OCI-LY3 (cell line): ENCODE measurements at regions not wholly inside any gene's neighbourhood (a gene's known extent, or its start where the extent isn't known, plus 50 kb on each side); places are given as distances from the start of the nearest gene placed in this dataset.

Experiments used
- H2AFZ ChIP-seq: fragments of 200-600, 300-600 bp; shearing (Covaris generic); 2 replicates; pipeline ENCODE4 v1.6.0; 2014; ENCODE audit warnings: antibody characterized with exemption, low read depth, low read length
- H3K27ac ChIP-seq: fragments of 200-600, 300-600 bp; sonication (generic); 2 replicates; pipeline ENCODE4 v1.5.1; 2014; ENCODE audit warnings: mild to moderate bottlenecking, low read length, moderate library complexity, mixed read lengths
- H3K27me3 ChIP-seq: fragments of 200-600, 300-600 bp; sonication (generic); 2 replicates; pipeline ENCODE4 v1.6.1; 2014; ENCODE audit warnings: low read depth, low read length, mixed read lengths
- H3K36me3 ChIP-seq: fragments of 200-600, 300-600 bp; sonication (generic); replicated peaks from 2 replicates; pipeline ENCODE3; 2014; ENCODE audit warnings: low read depth, low read length, mixed read lengths
- H3K4me1 ChIP-seq: fragments of 300-600, 200-600 bp; sonication (generic); 2 replicates; pipeline ENCODE4 v1.6.1; 2014; ENCODE audit warnings: low read length, mixed read lengths
- H3K4me2 ChIP-seq: fragments of 200-600, 300-600 bp; sonication (generic); 2 replicates; pipeline ENCODE4 v1.6.1; 2014; ENCODE audit warnings: low read length, mixed read lengths
- H3K4me3 ChIP-seq: fragments of 300-600, 200-600 bp; sonication (generic); 2 replicates; pipeline ENCODE4 v1.5.1; 2014; ENCODE audit warnings: antibody characterized with exemption, mild to moderate bottlenecking, low read length, moderate library complexity
- H3K79me2 ChIP-seq: fragments of 300-600, 200-600 bp; shearing (Covaris generic); 2 replicates; pipeline ENCODE4 v1.6.1; 2014; ENCODE audit warnings: mild to moderate bottlenecking, low read length, mixed read lengths
- H3K9ac ChIP-seq: fragments of 300-600, 200-600 bp; shearing (Covaris generic); 2 replicates; pipeline ENCODE4 v1.6.0; 2014; ENCODE audit warnings: mild to moderate bottlenecking, low read length, moderate library complexity
- H3K9me3 ChIP-seq: fragments of 200-600, 300-600 bp; shearing (Covaris generic); 2 replicates; pipeline ENCODE4 v1.6.1; 2014; ENCODE audit warnings: low read length, mixed read lengths; ENCODE audit not compliant: insufficient read depth
- H4K20me1 ChIP-seq: fragments of 200-600, 300-600 bp; sonication (generic); 2 replicates; pipeline ENCODE4 v1.6.1; 2016; ENCODE audit warnings: low read length, mixed read lengths; ENCODE audit not compliant: insufficient read depth
- EZH2phosphoT487 ChIP-seq: fragments of 200-600 bp; shearing (Covaris generic); IDR thresholded peaks from 2 replicates; pipeline ENCODE4 v1.6.1; 2018; ENCODE audit warnings: antibody characterized with exemption, mixed run types, low read depth
- TF ChIP-seq, protein P1 (sequence below): fragments of 200-600, 300-600 bp; sonication (generic); IDR thresholded peaks from 2 replicates; pipeline ENCODE4 v1.5.1; 2014; ENCODE audit warnings: antibody characterized with exemption, low read length, low read depth

DNA sequence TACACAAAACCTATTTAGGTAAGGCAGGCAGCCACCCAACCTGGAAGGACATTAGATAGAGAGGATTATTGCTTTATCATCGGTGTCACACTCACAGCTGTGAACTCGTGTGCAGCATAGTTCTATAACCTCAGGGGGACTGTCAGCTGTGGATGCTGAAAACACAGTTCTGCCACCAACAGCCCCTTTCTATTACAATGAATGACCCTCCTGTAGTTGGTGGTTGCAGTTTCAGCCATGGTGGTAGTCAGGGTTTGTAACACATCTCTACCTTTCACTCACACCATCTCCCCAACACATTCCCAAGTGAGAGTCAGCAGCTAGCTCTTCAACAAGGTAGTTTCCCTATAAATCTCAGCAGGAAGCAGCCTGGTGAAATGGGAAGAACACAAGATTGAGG lies 136.8 kb downstream of the ZC3H11B start:
- H3K4me2 ChIP-seq = no peak overlapping the region

DNA sequence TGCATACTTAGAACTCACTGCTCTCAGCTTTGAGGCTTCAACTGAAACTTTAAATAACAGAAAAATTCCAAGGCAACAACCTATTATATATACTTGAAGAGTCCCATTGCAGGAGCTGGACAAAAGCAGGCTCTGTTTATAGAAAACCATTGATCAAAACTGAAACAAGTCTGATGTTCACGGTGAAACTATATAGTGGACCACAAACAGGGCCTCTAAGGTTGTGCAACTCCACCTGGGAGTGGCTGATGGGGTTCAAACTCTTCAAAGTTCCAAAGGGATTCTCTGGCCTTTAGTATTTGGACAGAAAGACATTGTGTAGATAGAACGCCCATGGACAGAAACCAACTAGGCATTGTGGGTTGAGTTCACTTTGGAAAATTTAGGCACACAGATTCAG lies 140.3 kb downstream of the ZC3H11B start:
- no peaks in the 10 kb centered on the region for H3K27me3 ChIP-seq
- no peaks in the 10 kb centered on the region for H3K79me2 ChIP-seq
- H3K4me3 ChIP-seq = no peak overlapping the region
- TF ChIP-seq EZH2phosphoT487 = no peak
- TF ChIP-seq, protein P1, sequence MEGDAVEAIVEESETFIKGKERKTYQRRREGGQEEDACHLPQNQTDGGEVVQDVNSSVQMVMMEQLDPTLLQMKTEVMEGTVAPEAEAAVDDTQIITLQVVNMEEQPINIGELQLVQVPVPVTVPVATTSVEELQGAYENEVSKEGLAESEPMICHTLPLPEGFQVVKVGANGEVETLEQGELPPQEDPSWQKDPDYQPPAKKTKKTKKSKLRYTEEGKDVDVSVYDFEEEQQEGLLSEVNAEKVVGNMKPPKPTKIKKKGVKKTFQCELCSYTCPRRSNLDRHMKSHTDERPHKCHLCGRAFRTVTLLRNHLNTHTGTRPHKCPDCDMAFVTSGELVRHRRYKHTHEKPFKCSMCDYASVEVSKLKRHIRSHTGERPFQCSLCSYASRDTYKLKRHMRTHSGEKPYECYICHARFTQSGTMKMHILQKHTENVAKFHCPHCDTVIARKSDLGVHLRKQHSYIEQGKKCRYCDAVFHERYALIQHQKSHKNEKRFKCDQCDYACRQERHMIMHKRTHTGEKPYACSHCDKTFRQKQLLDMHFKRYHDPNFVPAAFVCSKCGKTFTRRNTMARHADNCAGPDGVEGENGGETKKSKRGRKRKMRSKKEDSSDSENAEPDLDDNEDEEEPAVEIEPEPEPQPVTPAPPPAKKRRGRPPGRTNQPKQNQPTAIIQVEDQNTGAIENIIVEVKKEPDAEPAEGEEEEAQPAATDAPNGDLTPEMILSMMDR = no peak
- H3K9me3 ChIP-seq = no peaks in the 10 kb centered on the region
- H3K27ac ChIP-seq = no peak overlapping the region
- H2AFZ ChIP-seq = no peak overlapping the region
- H3K4me1 ChIP-seq = peaks cover 9% of the 10 kb centered on the region
- H3K4me2 ChIP-seq = no peak overlapping the region
- no peaks in the 10 kb centered on the region for H4K20me1 ChIP-seq
- H3K9ac ChIP-seq = no peak overlapping the region
- no peaks in the 10 kb centered on the region for H3K36me3 ChIP-seq

More for the DNA sequence above, 136.8 kb downstream of the ZC3H11B start:
- H3K9me3 ChIP-seq = no peaks in the 10 kb centered on the region
- H3K36me3 ChIP-seq = no peaks in the 10 kb centered on the region
- no peak overlapping the region for H3K4me3 ChIP-seq
- H4K20me1 ChIP-seq = no peaks in the 10 kb centered on the region
- no peak overlapping the region for H2AFZ ChIP-seq
- no peak overlapping the region for H3K27ac ChIP-seq
- peaks cover 9% of the 10 kb centered on the region for H3K4me1 ChIP-seq
- H3K9ac ChIP-seq = no peak overlapping the region
- no peaks in the 10 kb centered on the region for H3K79me2 ChIP-seq
- H3K27me3 ChIP-seq = no peaks in the 10 kb centered on the region
- no peak for TF ChIP-seq EZH2phosphoT487
- TF ChIP-seq, protein P1 = no peak

DNA sequence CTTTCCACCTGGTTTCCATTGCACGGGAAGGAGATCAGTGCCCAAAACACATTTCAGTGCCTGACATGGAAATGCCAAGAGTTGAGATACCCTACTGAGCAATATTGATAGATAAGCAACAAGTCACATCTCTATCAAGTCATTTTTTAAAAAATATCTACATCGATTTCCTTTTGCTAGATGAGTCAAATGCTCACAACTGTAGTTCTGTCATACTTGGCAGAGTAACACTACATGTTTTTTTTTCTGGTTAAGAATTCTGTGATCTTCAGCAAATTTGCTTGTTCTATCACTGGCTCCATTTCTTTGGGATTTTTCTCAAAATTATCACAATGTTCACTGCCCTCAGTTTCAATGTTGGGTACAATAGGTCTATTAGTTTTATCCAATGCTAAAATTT lies 145.4 kb downstream of the ZC3H11B start:
- no peaks in the 10 kb centered on the region for H4K20me1 ChIP-seq
- no peaks in the 10 kb centered on the region for H3K79me2 ChIP-seq
- no peak overlapping the region for H3K9ac ChIP-seq
- no peak overlapping the region for H3K27ac ChIP-seq
- H3K4me3 ChIP-seq = no peak overlapping the region
- no peak overlapping the region for H2AFZ ChIP-seq
- H3K4me1 ChIP-seq = peaks cover 38% of the 10 kb centered on the region
- H3K36me3 ChIP-seq = no peaks in the 10 kb centered on the region
- no peak overlapping the region for H3K4me2 ChIP-seq
- H3K9me3 ChIP-seq = no peaks in the 10 kb centered on the region
- H3K27me3 ChIP-seq = no peaks in the 10 kb centered on the region
- TF ChIP-seq EZH2phosphoT487 = no peak
- TF ChIP-seq, protein P1 = no peak

DNA sequence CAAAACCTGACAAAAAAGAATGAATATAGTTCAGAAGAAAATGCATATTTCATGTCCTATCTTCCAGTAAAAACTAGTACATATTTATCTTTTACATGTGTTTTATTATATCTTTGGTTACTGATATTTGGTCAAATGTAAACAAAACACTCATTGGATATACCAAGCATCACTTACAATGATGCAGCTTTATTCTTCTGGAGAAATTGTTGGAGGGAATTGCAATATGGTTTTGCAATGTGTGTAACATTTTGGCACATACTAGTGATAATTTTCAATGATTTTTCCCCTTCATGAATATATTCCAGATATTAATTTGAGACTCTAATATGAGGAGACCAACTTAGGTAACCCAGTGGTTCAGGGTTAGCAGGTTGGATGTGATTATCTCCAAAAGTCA lies 146.1 kb downstream of the ZC3H11B start:
- TF ChIP-seq, protein P1 = no peak
- no peak for TF ChIP-seq EZH2phosphoT487
- H3K27me3 ChIP-seq = no peaks in the 10 kb centered on the region

More for the DNA sequence above, 146.1 kb downstream of the ZC3H11B start:
- H3K36me3 ChIP-seq = no peaks in the 10 kb centered on the region
- H3K4me3 ChIP-seq = no peak overlapping the region
- no peaks in the 10 kb centered on the region for H3K79me2 ChIP-seq
- no peak overlapping the region for H3K9ac ChIP-seq
- H4K20me1 ChIP-seq = no peaks in the 10 kb centered on the region
- H3K9me3 ChIP-seq = no peaks in the 10 kb centered on the region
- no peak overlapping the region for H2AFZ ChIP-seq
- no peak overlapping the region for H3K27ac ChIP-seq
- peaks cover 46% of the 10 kb centered on the region for H3K4me1 ChIP-seq
- no peak overlapping the region for H3K4me2 ChIP-seq
